ENCODE measurements at regions not wholly inside any gene's neighbourhood (a gene's known extent, or its start where the extent isn't known, plus 50 kb on each side); places are given as distances from the start of the nearest gene placed in this dataset.

- DNase-seq, result no peak
Observed at GRCh38 chr5:15082096-15082495, 210.5 kb upstream of the ANKH start.

- no peak for DNase-seq
Observed at GRCh38 chr5:15080219-15080618, 208.6 kb upstream of the ANKH start.

GRCh38 chr5:15079566-15079965 is 208.0 kb upstream of the ANKH start:
- no peak for DNase-seq

- DNase-seq, result no peak
Observed at GRCh38 chr5:15074651-15075050, 203.1 kb upstream of the ANKH start.

- no peak for DNase-seq
Observed at GRCh38 chr5:15073453-15073852, 201.9 kb upstream of the ANKH start.

- DNase-seq, result no peak
Observed at GRCh38 chr5:15070907-15071306, 199.3 kb upstream of the ANKH start.

- no peak for DNase-seq
Observed at GRCh38 chr5:15069407-15069905, 197.9 kb upstream of the ANKH start.

- DNase-seq, result no peak
Observed at GRCh38 chr5:15065091-15065490, 193.5 kb upstream of the ANKH start.

- no peak for DNase-seq
Observed at GRCh38 chr5:15064396-15064795, 192.8 kb upstream of the ANKH start.

GRCh38 chr5:15056988-15057592 is 185.5 kb upstream of the ANKH start:
- DNase-seq, result no peak

GRCh38 chr5:15044521-15044920 is 172.9 kb upstream of the ANKH start:
- DNase-seq, result no peak

GRCh38 chr5:15037247-15037908 is 165.8 kb upstream of the ANKH start:
- peak; percentile 64 for DNase-seq

- no peak for DNase-seq
Observed at GRCh38 chr5:15034379-15034778, 162.8 kb upstream of the ANKH start.

- no peak for DNase-seq
Observed at GRCh38 chr5:15031180-15031579, 159.6 kb upstream of the ANKH start.

- DNase-seq, result no peak
Observed at GRCh38 chr5:15027764-15028163, 156.2 kb upstream of the ANKH start.

- peak; percentile 89 for DNase-seq
Observed at GRCh38 chr5:15026944-15027343, 155.4 kb upstream of the ANKH start.

GRCh38 chr5:15026011-15026893 is 154.7 kb upstream of the ANKH start:
- DNase-seq, result no peak

GRCh38 chr5:15023846-15024245 is 152.3 kb upstream of the ANKH start:
- DNase-seq, result no peak

GRCh38 chr5:15023266-15023665 is 151.7 kb upstream of the ANKH start:
- no peak for DNase-seq

GRCh38 chr5:15021266-15022046 is 149.9 kb upstream of the ANKH start:
- no peak for DNase-seq

- no peak for DNase-seq
Observed at GRCh38 chr5:15020736-15021135, 149.2 kb upstream of the ANKH start.

- no peak for DNase-seq
Observed at GRCh38 chr5:15014809-15015208, 143.2 kb upstream of the ANKH start.
